ENCODE measurements at regions not wholly inside any gene's neighbourhood (a gene's known extent, or its start where the extent isn't known, plus 50 kb on each side); places are given as distances from the start of the nearest gene placed in this dataset.

- TF ChIP-seq, protein P1, sequence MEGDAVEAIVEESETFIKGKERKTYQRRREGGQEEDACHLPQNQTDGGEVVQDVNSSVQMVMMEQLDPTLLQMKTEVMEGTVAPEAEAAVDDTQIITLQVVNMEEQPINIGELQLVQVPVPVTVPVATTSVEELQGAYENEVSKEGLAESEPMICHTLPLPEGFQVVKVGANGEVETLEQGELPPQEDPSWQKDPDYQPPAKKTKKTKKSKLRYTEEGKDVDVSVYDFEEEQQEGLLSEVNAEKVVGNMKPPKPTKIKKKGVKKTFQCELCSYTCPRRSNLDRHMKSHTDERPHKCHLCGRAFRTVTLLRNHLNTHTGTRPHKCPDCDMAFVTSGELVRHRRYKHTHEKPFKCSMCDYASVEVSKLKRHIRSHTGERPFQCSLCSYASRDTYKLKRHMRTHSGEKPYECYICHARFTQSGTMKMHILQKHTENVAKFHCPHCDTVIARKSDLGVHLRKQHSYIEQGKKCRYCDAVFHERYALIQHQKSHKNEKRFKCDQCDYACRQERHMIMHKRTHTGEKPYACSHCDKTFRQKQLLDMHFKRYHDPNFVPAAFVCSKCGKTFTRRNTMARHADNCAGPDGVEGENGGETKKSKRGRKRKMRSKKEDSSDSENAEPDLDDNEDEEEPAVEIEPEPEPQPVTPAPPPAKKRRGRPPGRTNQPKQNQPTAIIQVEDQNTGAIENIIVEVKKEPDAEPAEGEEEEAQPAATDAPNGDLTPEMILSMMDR (conservative IDR thresholded peaks at IDR 0.05), result no peak
These were observed 407.3 kb upstream of the CBLB start for GRCh38 chr3:106276151-106276550.

GRCh38 chr3:106276755-106277612 lies 408.2 kb upstream of the CBLB start:
- no peaks in the 10 kb centered on the region for H3K36me3 ChIP-seq (ENCODE audit: control insufficient read depth, insufficient read depth, low read length)
- Mint-ChIP-seq H3K36me3 (ENCODE audit: low read depth) (no peaks in the 10 kb centered on the region), H3K4me3 (no peak overlapping the region), H3K4me1 (peaks cover 6% of the 10 kb centered on the region), H3K27ac (no peak overlapping the region), H3K27me3 (ENCODE audit: insufficient read depth) (no peaks in the 10 kb centered on the region), H3K9me3 (no peaks in the 10 kb centered on the region)
- no peak overlapping the region for H3K4me3 ChIP-seq (ENCODE audit: low read length)
- TF ChIP-seq, protein P1 (conservative IDR thresholded peaks at IDR 0.05), result peak; percentile 13
- no peaks in the 10 kb centered on the region for H3K27me3 ChIP-seq (ENCODE audit: control insufficient read depth, insufficient read depth, low read length, poor library complexity, severe bottlenecking)
- WGBS, 2 experiments (ENCODE audit: insufficient coverage in 1 of 2, insufficient read length in 1 of 2), result 93 to 95% methylated on average over 3 to 6 of the region's 6 CpGs
- no peaks in the 10 kb centered on the region for H3K9me3 ChIP-seq (ENCODE audit: control insufficient read depth, low read length)
- no peak for DNase-seq
- H3K4me1 ChIP-seq (ENCODE audit: control insufficient read depth, insufficient read depth, low read length), result no peaks in the 10 kb centered on the region
- H3K27ac ChIP-seq (ENCODE audit: low read depth, low read length), result no peak overlapping the region
- H3K9ac ChIP-seq (ENCODE audit: extremely low read depth, low read length, poor library complexity, severe bottlenecking), result no peak overlapping the region

More at GRCh38 chr3:106276151-106276550, 407.3 kb upstream of the CBLB start:
- H3K4me3 ChIP-seq (ENCODE audit: low read length), result no peak overlapping the region
- no peaks in the 10 kb centered on the region for H3K9me3 Mint-ChIP-seq
- no peak overlapping the region for H3K27ac Mint-ChIP-seq
- H3K4me1 ChIP-seq (ENCODE audit: control insufficient read depth, insufficient read depth, low read length), result no peaks in the 10 kb centered on the region
- H3K27ac ChIP-seq (ENCODE audit: low read depth, low read length), result no peak overlapping the region
- no peaks in the 10 kb centered on the region for H3K27me3 Mint-ChIP-seq (ENCODE audit: insufficient read depth)
- peaks cover 5% of the 10 kb centered on the region for H3K4me1 Mint-ChIP-seq
- no peak overlapping the region for H3K9ac ChIP-seq (ENCODE audit: extremely low read depth, low read length, poor library complexity, severe bottlenecking)
- H3K9me3 ChIP-seq (ENCODE audit: control insufficient read depth, low read length), result no peaks in the 10 kb centered on the region
- H3K36me3 ChIP-seq (ENCODE audit: control insufficient read depth, insufficient read depth, low read length), result no peaks in the 10 kb centered on the region
- no peaks in the 10 kb centered on the region for H3K36me3 Mint-ChIP-seq (ENCODE audit: low read depth)
- no peaks in the 10 kb centered on the region for H3K27me3 ChIP-seq (ENCODE audit: control insufficient read depth, insufficient read depth, low read length, poor library complexity, severe bottlenecking)
- DNase-seq, result no peak
- no peak overlapping the region for H3K4me3 Mint-ChIP-seq

- Mint-ChIP-seq H3K36me3 (ENCODE audit: low read depth) (no peaks in the 10 kb centered on the region), H3K27me3 (ENCODE audit: insufficient read depth) (no peaks in the 10 kb centered on the region), H3K9me3 (no peaks in the 10 kb centered on the region), H3K4me1 (peaks cover 6% of the 10 kb centered on the region), H3K4me3 (no peak overlapping the region), H3K27ac (no peak overlapping the region)
- H3K27me3 ChIP-seq (ENCODE audit: control insufficient read depth, insufficient read depth, low read length, poor library complexity, severe bottlenecking), result no peaks in the 10 kb centered on the region
- no peak for DNase-seq
- no peaks in the 10 kb centered on the region for H3K9me3 ChIP-seq (ENCODE audit: control insufficient read depth, low read length)
- H3K36me3 ChIP-seq (ENCODE audit: control insufficient read depth, insufficient read depth, low read length), result no peaks in the 10 kb centered on the region
- no peaks in the 10 kb centered on the region for H3K4me1 ChIP-seq (ENCODE audit: control insufficient read depth, insufficient read depth, low read length)
- no peak overlapping the region for H3K9ac ChIP-seq (ENCODE audit: extremely low read depth, low read length, poor library complexity, severe bottlenecking)
- TF ChIP-seq, protein P1 (conservative IDR thresholded peaks at IDR 0.05), result no peak
- 100% methylated on average over 1 of the region's 1 CpG; no CpG with 5 or more reads in 1 of the 2 experiments for WGBS, 2 experiments (ENCODE audit: insufficient coverage in 1 of 2, insufficient read length in 1 of 2)
- no peak overlapping the region for H3K27ac ChIP-seq (ENCODE audit: low read depth, low read length)
- H3K4me3 ChIP-seq (ENCODE audit: low read length), result no peak overlapping the region
These were observed 408.9 kb upstream of the CBLB start for GRCh38 chr3:106277731-106278130.

Measured in endodermal cell (in vitro differentiated cells).